ENCODE measurements at regions not wholly inside any gene's neighbourhood (a gene's known extent, or its start where the extent isn't known, plus 50 kb on each side); places are given as distances from the start of the nearest gene placed in this dataset.

GRCh38 chr4:35347276-35347675 is 897.0 kb downstream of the ARAP2 start:
- H3K36me3 Mint-ChIP-seq: no peaks in the 10 kb centered on the region
- peaks cover 4% of the 10 kb centered on the region for H3K9me3 Mint-ChIP-seq
- TF ChIP-seq CTCF (conservative IDR thresholded peaks at IDR 0.05): no peak
- no peaks in the 10 kb centered on the region for H3K4me1 Mint-ChIP-seq (ENCODE audit: unreplicated experiment)
- DNase-seq (ENCODE audit: extremely low spot score, unreplicated experiment): no peak
- no peak overlapping the region for H3K27ac Mint-ChIP-seq
- H3K27me3 Mint-ChIP-seq: no peaks in the 10 kb centered on the region
- no peak overlapping the region for H3K4me3 Mint-ChIP-seq

GRCh38 chr4:35358001-35358584 is 886.2 kb downstream of the ARAP2 start:
- Mint-ChIP-seq H3K4me3 (no peak overlapping the region), H3K36me3 (no peaks in the 10 kb centered on the region), H3K9me3 (peaks cover 4% of the 10 kb centered on the region), H3K27me3 (no peaks in the 10 kb centered on the region), H3K27ac (no peak overlapping the region), H3K4me1 (ENCODE audit: unreplicated experiment) (no peaks in the 10 kb centered on the region)
- no peak for DNase-seq (ENCODE audit: extremely low spot score, unreplicated experiment)
- no peak for TF ChIP-seq CTCF (conservative IDR thresholded peaks at IDR 0.05)

GRCh38 chr4:35364321-35364870 is 879.9 kb downstream of the ARAP2 start:
- no peak for TF ChIP-seq CTCF (conservative IDR thresholded peaks at IDR 0.05)
- Mint-ChIP-seq H3K27ac (no peak overlapping the region), H3K36me3 (no peaks in the 10 kb centered on the region), H3K4me3 (no peak overlapping the region), H3K9me3 (peaks cover 5% of the 10 kb centered on the region), H3K4me1 (ENCODE audit: unreplicated experiment) (peaks cover 7% of the 10 kb centered on the region), H3K27me3 (no peaks in the 10 kb centered on the region)
- DNase-seq (ENCODE audit: extremely low spot score, unreplicated experiment): no peak

GRCh38 chr4:35365186-35365585 is 879.1 kb downstream of the ARAP2 start:
- Mint-ChIP-seq H3K9me3 (peaks cover 5% of the 10 kb centered on the region), H3K27ac (no peak overlapping the region), H3K4me1 (ENCODE audit: unreplicated experiment) (peaks cover 7% of the 10 kb centered on the region), H3K36me3 (no peaks in the 10 kb centered on the region), H3K4me3 (no peak overlapping the region), H3K27me3 (no peaks in the 10 kb centered on the region)
- DNase-seq (ENCODE audit: extremely low spot score, unreplicated experiment): no peak
- TF ChIP-seq CTCF (conservative IDR thresholded peaks at IDR 0.05): no peak

- no peaks in the 10 kb centered on the region for H3K4me1 Mint-ChIP-seq (ENCODE audit: unreplicated experiment)
- no peak for DNase-seq (ENCODE audit: extremely low spot score, unreplicated experiment)
- H3K36me3 Mint-ChIP-seq: no peaks in the 10 kb centered on the region
- H3K27ac Mint-ChIP-seq: no peak overlapping the region
- H3K4me3 Mint-ChIP-seq: no peak overlapping the region
- no peak for TF ChIP-seq CTCF (conservative IDR thresholded peaks at IDR 0.05)
- H3K27me3 Mint-ChIP-seq: no peaks in the 10 kb centered on the region
- peaks cover 2% of the 10 kb centered on the region for H3K9me3 Mint-ChIP-seq
Measured at GRCh38 chr4:35399912-35400311, 844.4 kb downstream of the ARAP2 start.

All from type B pancreatic cell (in vitro differentiated cells).